Kidney (tissue), 13 donors: ENCODE measurements at regions not wholly inside any gene's neighbourhood (a gene's known extent, or its start where the extent isn't known, plus 50 kb on each side); places are given as distances from the start of the nearest gene placed in this dataset.

Experiments used
- DNase-seq, 5 donors: peaks; one replicate each; pipeline ENCODE4 v3.0.0-alpha.2; 2013 to 2020
- FAIRE-seq: peaks from 2 replicates; lab custom pipeline; 2012; peaks lifted over from hg19 to GRCh38; lab: Jason Lieb, UNC
- H3K27ac ChIP-seq, 2 donors: one replicate each; pipeline ENCODE4 v1.7.0; 2013; ENCODE audit warnings: low read depth in 2 of 2, low read length in 2 of 2, inconsistent platforms in 1 of 2
- H3K27me3 ChIP-seq: one replicate; pipeline ENCODE4 v1.7.1; 2013; ENCODE audit warnings: low read length, inconsistent platforms; ENCODE audit not compliant: control insufficient read depth, insufficient read depth
- H3K36me3 ChIP-seq, 3 donors: one replicate each; pipeline versions ENCODE4 v1.7.0 to v1.7.1; 2013; ENCODE audit warnings: low read length in 3 of 3, control low read depth in 1 of 3, inconsistent platforms in 1 of 3; ENCODE audit not compliant: insufficient read depth in 3 of 3, control insufficient read depth in 2 of 3
- H3K4me1 ChIP-seq, 3 donors: one replicate each; pipeline versions ENCODE4 v1.7.0 to v1.7.1; 2013; ENCODE audit warnings: low read length in 3 of 3, inconsistent platforms in 1 of 3, low read depth in 1 of 3; ENCODE audit not compliant: control insufficient read depth in 2 of 3, insufficient read depth in 2 of 3
- H3K4me3 ChIP-seq, 3 donors: one replicate each; pipeline versions ENCODE4 v1.7.0 to v1.8.1; 2013; ENCODE audit warnings: low read length in 3 of 3, control low read depth in 1 of 3, inconsistent platforms in 1 of 3
- H3K9ac ChIP-seq, 3 donors: one replicate each; pipeline versions ENCODE4 v1.7.0 to v1.7.1; 2013; ENCODE audit warnings: low read length in 3 of 3, control low read depth in 1 of 3, inconsistent platforms in 1 of 3
- H3K9me3 ChIP-seq, 3 donors: one replicate each; pipeline versions ENCODE4 v1.7.0 to v1.7.1; 2013; ENCODE audit warnings: low read length in 3 of 3, control low read depth in 1 of 3, inconsistent platforms in 1 of 3; ENCODE audit not compliant: control insufficient read depth in 2 of 3, insufficient read depth in 1 of 3
- intact Hi-C: fragments of 100-400 bp; cut with DNase I; formaldehyde crosslinking; loops from one replicate; pipeline ENCODE4 v1.11.1; 2022
- TF ChIP-seq, protein P1 (sequence below): IDR thresholded peaks from 3 replicates; pipeline ENCODE4 v1.5.1; 2012; ENCODE audit warnings: mild to moderate bottlenecking, moderate library complexity, borderline replicate concordance; ENCODE audit not compliant: insufficient read depth; ENCODE audit errors: extremely low read depth
- donor health status: control.
- donor health status: control.
- donor health status: control.
- donor health status: control.
- donor health status: control.
- donor health status: DM: yes; HTN: yes; CAD: no.
- donor health status: Normal renal cell carcinoma (clear cell type).

DNA sequence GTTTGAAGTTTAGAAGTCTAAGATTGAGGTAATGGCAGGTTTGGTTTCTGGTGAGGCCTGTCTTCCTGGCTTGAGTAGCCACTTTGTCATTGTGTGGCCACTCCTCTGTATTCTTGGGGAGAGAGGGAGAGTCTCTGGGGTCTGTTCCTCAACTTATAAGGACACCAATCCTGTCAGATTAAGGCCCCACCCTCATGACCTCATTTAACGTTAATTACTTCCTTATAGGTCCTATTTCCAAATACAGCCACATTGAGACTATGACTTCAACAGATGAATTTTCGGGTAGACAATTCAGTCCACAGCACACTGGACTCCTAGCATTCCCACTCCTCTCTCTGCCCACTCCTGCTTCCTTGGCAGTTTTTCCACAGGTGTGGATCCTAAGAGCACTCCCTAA, 350.8 kb upstream of the CASK start:
- H3K4me3 ChIP-seq, result no peak overlapping the region
- no peaks in the 10 kb centered on the region for H3K9me3 ChIP-seq
- intact Hi-C loops, result no loop called here
- H3K27me3 ChIP-seq, result no peaks in the 10 kb centered on the region
- TF ChIP-seq, protein P1, sequence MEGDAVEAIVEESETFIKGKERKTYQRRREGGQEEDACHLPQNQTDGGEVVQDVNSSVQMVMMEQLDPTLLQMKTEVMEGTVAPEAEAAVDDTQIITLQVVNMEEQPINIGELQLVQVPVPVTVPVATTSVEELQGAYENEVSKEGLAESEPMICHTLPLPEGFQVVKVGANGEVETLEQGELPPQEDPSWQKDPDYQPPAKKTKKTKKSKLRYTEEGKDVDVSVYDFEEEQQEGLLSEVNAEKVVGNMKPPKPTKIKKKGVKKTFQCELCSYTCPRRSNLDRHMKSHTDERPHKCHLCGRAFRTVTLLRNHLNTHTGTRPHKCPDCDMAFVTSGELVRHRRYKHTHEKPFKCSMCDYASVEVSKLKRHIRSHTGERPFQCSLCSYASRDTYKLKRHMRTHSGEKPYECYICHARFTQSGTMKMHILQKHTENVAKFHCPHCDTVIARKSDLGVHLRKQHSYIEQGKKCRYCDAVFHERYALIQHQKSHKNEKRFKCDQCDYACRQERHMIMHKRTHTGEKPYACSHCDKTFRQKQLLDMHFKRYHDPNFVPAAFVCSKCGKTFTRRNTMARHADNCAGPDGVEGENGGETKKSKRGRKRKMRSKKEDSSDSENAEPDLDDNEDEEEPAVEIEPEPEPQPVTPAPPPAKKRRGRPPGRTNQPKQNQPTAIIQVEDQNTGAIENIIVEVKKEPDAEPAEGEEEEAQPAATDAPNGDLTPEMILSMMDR, result no peak
- H3K27ac ChIP-seq, result no peak overlapping the region
- no peak overlapping the region for H3K9ac ChIP-seq
- H3K36me3 ChIP-seq, result no peaks in the 10 kb centered on the region
- DNase-seq (no peak), FAIRE-seq (no peak)
- no peaks in the 10 kb centered on the region for H3K4me1 ChIP-seq

DNA sequence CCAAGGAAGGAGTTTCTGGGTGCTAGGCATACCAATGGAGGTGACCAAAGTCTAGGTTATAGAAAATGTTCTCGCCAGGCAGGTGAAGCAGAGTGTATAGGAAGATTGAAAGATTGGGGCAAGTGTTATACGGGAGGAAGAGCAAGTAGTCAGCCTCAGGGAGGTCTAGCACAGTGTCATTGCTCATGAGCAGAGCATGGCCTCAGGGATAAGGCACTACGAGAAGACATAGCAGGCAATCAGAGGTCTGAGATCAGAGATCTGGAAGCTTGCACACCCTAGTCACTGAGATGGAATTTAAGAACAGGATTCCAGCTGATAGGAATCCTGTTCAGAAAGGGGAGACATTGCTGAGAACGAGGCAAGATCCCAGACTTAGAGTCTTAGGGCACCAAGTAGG, 350.0 kb upstream of the CASK start:
- Histone ChIP-seq H3K27ac (no peak overlapping the region), H3K4me1 (no peaks in the 10 kb centered on the region), H3K27me3 (no peaks in the 10 kb centered on the region), H3K4me3 (no peak overlapping the region), H3K9me3 (no peaks in the 10 kb centered on the region), H3K9ac (no peak overlapping the region), H3K36me3 (no peaks in the 10 kb centered on the region)
- no peak for FAIRE-seq
- DNase-seq, result no peak
- TF ChIP-seq, protein P1, result no peak
- intact Hi-C loops, result no loop called here

DNA sequence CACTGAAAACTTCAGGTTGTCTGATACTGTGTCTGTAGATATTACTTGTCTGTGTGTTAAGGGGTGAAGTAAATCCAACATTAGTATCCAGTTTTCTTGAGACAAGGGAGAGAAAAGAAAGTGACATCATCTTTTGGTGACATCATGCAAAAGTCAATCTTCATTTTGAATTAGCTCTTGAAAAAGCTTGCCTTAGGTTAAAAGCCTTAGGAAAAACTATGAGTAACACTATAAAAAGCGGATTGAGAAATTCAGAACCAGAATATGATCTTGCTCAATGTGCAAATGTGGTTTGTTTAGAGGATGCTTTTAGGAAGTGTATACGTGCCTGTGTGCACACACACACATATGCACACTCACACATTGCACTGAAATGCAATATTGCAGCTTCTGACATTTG, 345.8 kb upstream of the CASK start:
- no peak for DNase-seq
- FAIRE-seq, result no peak
- H3K27me3 ChIP-seq, result no peaks in the 10 kb centered on the region
- no peak overlapping the region for H3K27ac ChIP-seq
- H3K9ac ChIP-seq, result no peak overlapping the region
- no peak overlapping the region for H3K4me3 ChIP-seq
- TF ChIP-seq, protein P1, result no peak
- H3K36me3 ChIP-seq, result no peaks in the 10 kb centered on the region
- H3K9me3 ChIP-seq, result no peaks in the 10 kb centered on the region
- intact Hi-C loops, result no loop called here
- H3K4me1 ChIP-seq, result no peaks in the 10 kb centered on the region

DNA sequence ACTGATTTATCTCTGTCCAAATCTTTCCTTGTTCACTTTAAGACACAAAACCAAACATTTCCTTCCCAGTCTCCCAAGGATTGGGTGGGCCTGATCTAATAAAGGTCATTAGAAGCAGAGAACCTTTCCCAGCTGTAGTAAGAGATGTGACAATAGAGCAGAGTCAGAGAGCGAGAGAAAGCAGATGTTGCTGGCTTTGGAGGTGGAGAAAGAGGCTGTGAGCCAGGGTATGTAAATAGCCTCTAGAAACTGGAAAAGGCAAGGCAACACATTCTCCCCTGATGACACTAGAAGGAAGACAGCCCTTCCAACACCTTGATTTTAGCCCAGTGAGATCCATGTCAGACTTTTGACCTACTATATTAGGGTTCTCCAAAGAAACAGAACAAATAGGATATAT, 337.5 kb upstream of the CASK start:
- Histone ChIP-seq H3K9ac (no peak overlapping the region), H3K27me3 (no peaks in the 10 kb centered on the region), H3K36me3 (no peaks in the 10 kb centered on the region), H3K4me1 (no peaks in the 10 kb centered on the region), H3K4me3 (no peak overlapping the region), H3K27ac (no peak overlapping the region), H3K9me3 (no peaks in the 10 kb centered on the region)
- FAIRE-seq (no peak), DNase-seq (no peak)
- intact Hi-C loops, result no loop called here
- TF ChIP-seq, protein P1, result no peak
